ENCODE measurements at regions not wholly inside any gene's neighbourhood (a gene's known extent, or its start where the extent isn't known, plus 50 kb on each side); places are given as distances from the start of the nearest gene placed in this dataset.

DNA sequence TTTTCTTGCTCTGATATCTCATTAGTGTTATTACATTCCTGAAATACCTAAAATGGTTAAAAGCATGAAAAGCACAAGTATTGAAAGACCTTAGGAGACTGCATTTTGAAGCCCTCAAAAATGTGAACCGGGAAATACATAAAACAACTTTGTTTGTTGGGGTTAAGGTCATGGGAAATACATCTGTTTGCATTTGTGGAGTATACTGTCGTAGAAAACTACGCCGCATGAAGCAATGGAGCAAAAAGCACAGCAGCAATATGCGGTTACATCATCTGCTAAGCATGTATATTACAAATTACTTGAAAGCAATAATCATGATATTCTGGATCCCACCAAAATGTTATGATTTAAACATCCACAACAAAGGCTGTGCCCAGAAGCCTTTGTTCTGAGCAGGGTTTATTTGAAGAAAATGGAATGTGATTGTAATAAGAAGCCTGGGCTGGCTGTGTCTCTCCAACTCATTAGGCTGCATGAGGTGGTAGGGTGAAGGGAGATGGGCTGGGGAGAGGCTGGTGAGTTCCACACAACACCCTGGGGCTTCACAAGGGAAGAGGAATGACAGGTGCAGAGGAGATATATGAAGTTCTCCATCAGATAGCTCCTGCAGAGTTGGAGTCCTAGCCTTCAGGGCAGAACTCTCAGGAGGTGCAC, 64.7 kb upstream of the LIN7C start:
- TF ChIP-seq, protein P1, sequence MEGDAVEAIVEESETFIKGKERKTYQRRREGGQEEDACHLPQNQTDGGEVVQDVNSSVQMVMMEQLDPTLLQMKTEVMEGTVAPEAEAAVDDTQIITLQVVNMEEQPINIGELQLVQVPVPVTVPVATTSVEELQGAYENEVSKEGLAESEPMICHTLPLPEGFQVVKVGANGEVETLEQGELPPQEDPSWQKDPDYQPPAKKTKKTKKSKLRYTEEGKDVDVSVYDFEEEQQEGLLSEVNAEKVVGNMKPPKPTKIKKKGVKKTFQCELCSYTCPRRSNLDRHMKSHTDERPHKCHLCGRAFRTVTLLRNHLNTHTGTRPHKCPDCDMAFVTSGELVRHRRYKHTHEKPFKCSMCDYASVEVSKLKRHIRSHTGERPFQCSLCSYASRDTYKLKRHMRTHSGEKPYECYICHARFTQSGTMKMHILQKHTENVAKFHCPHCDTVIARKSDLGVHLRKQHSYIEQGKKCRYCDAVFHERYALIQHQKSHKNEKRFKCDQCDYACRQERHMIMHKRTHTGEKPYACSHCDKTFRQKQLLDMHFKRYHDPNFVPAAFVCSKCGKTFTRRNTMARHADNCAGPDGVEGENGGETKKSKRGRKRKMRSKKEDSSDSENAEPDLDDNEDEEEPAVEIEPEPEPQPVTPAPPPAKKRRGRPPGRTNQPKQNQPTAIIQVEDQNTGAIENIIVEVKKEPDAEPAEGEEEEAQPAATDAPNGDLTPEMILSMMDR (IDR thresholded peaks at IDR 0.05; ENCODE audit: unreplicated experiment): no peak

DNA sequence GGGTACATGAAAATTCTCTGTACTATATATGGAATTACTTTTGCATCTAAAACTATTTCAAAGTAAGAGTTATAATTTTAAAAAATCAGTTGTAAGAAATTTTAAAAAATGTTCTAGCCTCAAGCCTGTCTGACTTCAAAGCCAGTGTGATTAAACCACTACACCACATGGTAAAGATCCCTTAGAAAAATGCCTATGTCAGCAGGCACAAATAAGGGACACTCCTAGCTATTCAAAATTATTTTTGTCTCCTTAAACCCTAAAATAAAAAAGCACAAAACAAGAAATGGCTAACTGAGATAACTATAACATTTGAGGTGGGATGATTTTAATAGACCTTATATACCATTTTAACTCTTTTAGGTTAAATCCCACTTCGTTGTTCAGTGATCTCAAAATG, 64.0 kb upstream of the LIN7C start:
- H3K36me3 Mint-ChIP-seq (ENCODE audit: insufficient read depth): no peaks in the 10 kb centered on the region
- H3K27ac Mint-ChIP-seq: no peak overlapping the region

More for the DNA sequence above, 64.7 kb upstream of the LIN7C start:
- Mint-ChIP-seq H3K4me1 (ENCODE audit: low read depth) (peaks cover 12% of the 10 kb centered on the region), H3K4me3 (ENCODE audit: low read depth) (no peak overlapping the region), H3K9me3 (ENCODE audit: low read depth) (no peaks in the 10 kb centered on the region), H3K27me3 (no peaks in the 10 kb centered on the region), H3K27ac (peak overlapping the region; percentile 28), H3K36me3 (ENCODE audit: insufficient read depth) (no peaks in the 10 kb centered on the region)
- DNase-seq (ENCODE audit: low spot score, unreplicated experiment): no peak

DNA sequence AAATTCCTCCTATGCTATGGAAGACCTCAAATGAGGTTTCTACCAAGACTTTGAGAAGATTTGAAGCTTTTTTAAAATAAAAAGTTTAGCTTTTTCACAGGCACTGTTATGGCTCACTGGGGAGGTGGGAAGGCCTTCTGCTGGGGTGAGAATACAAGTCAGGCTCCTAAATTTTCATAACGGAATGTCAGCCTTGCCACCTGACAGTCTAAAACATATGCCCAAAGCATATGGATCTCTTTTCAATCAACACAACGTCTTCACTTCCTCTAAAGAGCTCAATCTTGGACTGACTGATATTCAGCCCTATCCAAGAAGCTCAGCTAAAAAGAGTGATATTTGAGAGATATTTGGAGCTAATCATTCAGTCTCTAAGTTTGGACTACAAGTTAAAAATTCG, 57.1 kb upstream of the LIN7C start:
- Mint-ChIP-seq H3K4me3 (ENCODE audit: low read depth) (no peak overlapping the region), H3K4me1 (ENCODE audit: low read depth) (peaks cover 2% of the 10 kb centered on the region), H3K27me3 (no peaks in the 10 kb centered on the region), H3K9me3 (ENCODE audit: low read depth) (no peaks in the 10 kb centered on the region), H3K27ac (no peak overlapping the region), H3K36me3 (ENCODE audit: insufficient read depth) (no peaks in the 10 kb centered on the region)
- DNase-seq (ENCODE audit: low spot score, unreplicated experiment): no peak
- TF ChIP-seq, protein P1 (IDR thresholded peaks at IDR 0.05; ENCODE audit: unreplicated experiment): no peak

More for the DNA sequence above, 64.0 kb upstream of the LIN7C start:
- TF ChIP-seq, protein P1 (IDR thresholded peaks at IDR 0.05; ENCODE audit: unreplicated experiment): no peak
- Mint-ChIP-seq H3K4me1 (ENCODE audit: low read depth) (peaks cover 12% of the 10 kb centered on the region), H3K27me3 (no peaks in the 10 kb centered on the region), H3K4me3 (ENCODE audit: low read depth) (no peak overlapping the region), H3K9me3 (ENCODE audit: low read depth) (no peaks in the 10 kb centered on the region)
- DNase-seq (ENCODE audit: low spot score, unreplicated experiment): no peak

- TF ChIP-seq, protein P1 (IDR thresholded peaks at IDR 0.05; ENCODE audit: unreplicated experiment): no peak
- Mint-ChIP-seq H3K4me1 (ENCODE audit: low read depth) (peaks cover 2% of the 10 kb centered on the region), H3K36me3 (ENCODE audit: insufficient read depth) (no peaks in the 10 kb centered on the region), H3K27ac (no peak overlapping the region), H3K4me3 (ENCODE audit: low read depth) (no peak overlapping the region), H3K27me3 (no peaks in the 10 kb centered on the region), H3K9me3 (ENCODE audit: low read depth) (no peaks in the 10 kb centered on the region)
- no peak for DNase-seq (ENCODE audit: low spot score, unreplicated experiment)
Observed at GRCh38 chr11:27563201-27563600, 56.6 kb upstream of the LIN7C start.

- Mint-ChIP-seq H3K27me3 (no peaks in the 10 kb centered on the region), H3K9me3 (ENCODE audit: low read depth) (no peaks in the 10 kb centered on the region), H3K27ac (no peak overlapping the region), H3K36me3 (ENCODE audit: insufficient read depth) (no peaks in the 10 kb centered on the region), H3K4me3 (ENCODE audit: low read depth) (no peak overlapping the region), H3K4me1 (ENCODE audit: low read depth) (peaks cover 2% of the 10 kb centered on the region)
- TF ChIP-seq, protein P1 (IDR thresholded peaks at IDR 0.05; ENCODE audit: unreplicated experiment): no peak
- no peak for DNase-seq (ENCODE audit: low spot score, unreplicated experiment)
Observed at GRCh38 chr11:27558401-27558800, 51.8 kb upstream of the LIN7C start.

All from progenitor cell of endocrine pancreas (in vitro differentiated cells).